ENCODE measurements at regions not wholly inside any gene's neighbourhood (a gene's known extent, or its start where the extent isn't known, plus 50 kb on each side); places are given as distances from the start of the nearest gene placed in this dataset.

- H3K4me3 ChIP-seq (ENCODE audit: low read depth, low read length), result no peak overlapping the region
- in situ Hi-C loops (cut with HindIII; ENCODE audit: low sequenced_read_pairs), result no loop called here
- TF ChIP-seq CTCF (IDR thresholded peaks at IDR 0.05; ENCODE audit: low read depth, low read length), result no peak
- no peak for DNase-seq (ENCODE audit: low read depth, low spot score)
These were observed 986.5 kb downstream of the KCNMA1 start for GRCh38 chr10:76651154-76651553.

GRCh38 chr10:76649723-76650127 lies 987.9 kb downstream of the KCNMA1 start:
- TF ChIP-seq CTCF (IDR thresholded peaks at IDR 0.05; ENCODE audit: low read depth, low read length), result no peak
- no peak overlapping the region for H3K4me3 ChIP-seq (ENCODE audit: low read depth, low read length)
- in situ Hi-C loops (cut with HindIII; ENCODE audit: low sequenced_read_pairs), result no loop called here
- DNase-seq (ENCODE audit: low read depth, low spot score), result peak; percentile 77

- no peak overlapping the region for H3K4me3 ChIP-seq (ENCODE audit: low read depth, low read length)
- in situ Hi-C loops (cut with HindIII; ENCODE audit: low sequenced_read_pairs), result no loop called here
- no peak for TF ChIP-seq CTCF (IDR thresholded peaks at IDR 0.05; ENCODE audit: low read depth, low read length)
- DNase-seq (ENCODE audit: low read depth, low spot score), result no peak
These were observed 988.4 kb downstream of the KCNMA1 start for GRCh38 chr10:76649254-76649653.

GRCh38 chr10:76647301-76647700 lies 990.3 kb downstream of the KCNMA1 start:
- DNase-seq (ENCODE audit: low read depth, low spot score), result no peak
- no peak for TF ChIP-seq CTCF (IDR thresholded peaks at IDR 0.05; ENCODE audit: low read depth, low read length)
- H3K4me3 ChIP-seq (ENCODE audit: low read depth, low read length), result no peak overlapping the region
- in situ Hi-C loops (cut with HindIII; ENCODE audit: low sequenced_read_pairs), result no loop called here

GRCh38 chr10:76645341-76645740 lies 992.3 kb downstream of the KCNMA1 start:
- in situ Hi-C loops (cut with HindIII; ENCODE audit: low sequenced_read_pairs), result no loop called here
- H3K4me3 ChIP-seq (ENCODE audit: low read depth, low read length), result no peak overlapping the region
- DNase-seq (ENCODE audit: low read depth, low spot score), result no peak
- TF ChIP-seq CTCF (IDR thresholded peaks at IDR 0.05; ENCODE audit: low read depth, low read length), result no peak

- H3K4me3 ChIP-seq (ENCODE audit: low read depth, low read length), result no peak overlapping the region
- DNase-seq (ENCODE audit: low read depth, low spot score), result no peak
- in situ Hi-C loops (cut with HindIII; ENCODE audit: low sequenced_read_pairs), result no loop called here
- no peak for TF ChIP-seq CTCF (IDR thresholded peaks at IDR 0.05; ENCODE audit: low read depth, low read length)
These were observed 993.1 kb downstream of the KCNMA1 start for GRCh38 chr10:76644476-76644875.

GRCh38 chr10:76643511-76643911 lies 994.1 kb downstream of the KCNMA1 start:
- no peak for DNase-seq (ENCODE audit: low read depth, low spot score)
- no peak for TF ChIP-seq CTCF (IDR thresholded peaks at IDR 0.05; ENCODE audit: low read depth, low read length)
- in situ Hi-C loops (cut with HindIII; ENCODE audit: low sequenced_read_pairs), result no loop called here
- no peak overlapping the region for H3K4me3 ChIP-seq (ENCODE audit: low read depth, low read length)

Data from astrocyte of the spinal cord (primary cell).